Stomach (tissue), 8 donors: ENCODE measurements at regions not wholly inside any gene's neighbourhood (a gene's known extent, or its start where the extent isn't known, plus 50 kb on each side); places are given as distances from the start of the nearest gene placed in this dataset.

Experiments used
- DNase-seq, 2 donors: peaks; one replicate each; pipeline versions ENCODE4 v3.0.0 to v3.0.0-alpha.2; 2013 to 2019
- H3K27ac ChIP-seq, 5 donors: fragments of 200-600 bp in 4 of 5; sonication (generic) in 4 of 5; one replicate each; pipeline ENCODE4 v1.5.1; 2013 to 2019; ENCODE audit warnings: mild to moderate bottlenecking in 1 of 5, moderate library complexity in 1 of 5
- H3K27me3 ChIP-seq, 3 donors: fragments of 200-600 bp; sonication (generic); one replicate each; pipeline ENCODE4 v1.5.1; 2017 to 2019; ENCODE audit warnings: mixed run types in 1 of 3
- H3K36me3 ChIP-seq, 4 donors: fragments of 200-600 bp; sonication (generic); 1 replicate in 3 of 4; 2 replicates in 1 of 4; pipeline ENCODE4 v1.5.1; 2016 to 2019
- H3K4me1 ChIP-seq, 4 donors: fragments of 200-600 bp; sonication (generic); one replicate each; pipeline ENCODE4 v1.5.1; 2016 to 2019
- H3K4me3 ChIP-seq, 4 donors: fragments of 200-600 bp; sonication (generic) in 3 of 4; one replicate each; pipeline ENCODE4 v1.5.1; 2016 to 2019; ENCODE audit warnings: mild to moderate bottlenecking in 1 of 4
- H3K9me3 ChIP-seq, 4 donors: fragments of 200-600 bp; sonication (generic); one replicate each; pipeline ENCODE4 v1.5.1; 2016 to 2019
- CTCF ChIP-seq, 7 experiments: fragments of 450-650 bp in 4 of 7; fragments of 200-600 bp in 3 of 7; sonication (generic) in 3 of 7; IDR thresholded peaks; one replicate each; pipeline ENCODE4 v1.5.1; 2016 to 2019; ENCODE audit warnings: antibody characterized with exemption in 7 of 7, control low read depth in 2 of 7, mild to moderate bottlenecking in 1 of 7
- EP300 ChIP-seq: sonication (generic); formaldehyde crosslinking; IDR thresholded peaks from one replicate; pipeline ENCODE4 v1.6.1; 2017; ENCODE audit warnings: antibody characterized with exemption
- POLR2A ChIP-seq, 4 donors: fragments of 450-650 bp; IDR thresholded peaks; one replicate each; pipeline ENCODE4 v1.6.1; 2016; ENCODE audit warnings: antibody characterized with exemption in 4 of 4, control low read depth in 2 of 4, mild to moderate bottlenecking in 1 of 4, moderate library complexity in 1 of 4
- POLR2AphosphoS5 ChIP-seq, 3 donors: sonication (generic); formaldehyde crosslinking; IDR thresholded peaks; one replicate each; pipeline ENCODE4 v1.6.1; 2016; ENCODE audit warnings: antibody characterized with exemption in 3 of 3
- WGBS, 5 donors: extraction: QIAGEN DNeasy Blood & Tissue Kit in 3 of 5; methylation state at CpG; one replicate each; pipeline versions ENCODE4 v1.1.5 to v1.1.7; 2013 to 2018; 5-methylcytosine and 5-hydroxymethylcytosine counted together
- intact Hi-C: fragments of 100-400 bp; cut with DNase I; formaldehyde crosslinking; loops from one replicate; pipeline ENCODE4 v1.15.1; 2023; ENCODE audit warnings: low total_unique reads
- donor health status: healthy with polysubstance abuse.
- donor health status: Bipolar disorder and iron deficiency.
- donor health status: healthy.

- intact Hi-C loops: no loop called here
- H3K9me3 ChIP-seq: no peaks in the 10 kb centered on the region
- no peaks in the 10 kb centered on the region for H3K36me3 ChIP-seq
- WGBS, 5 donors: 44 to 55% (median 51%) methylated on average over 7 of the region's 7 CpGs
- H3K27ac ChIP-seq: peak overlapping the region; percentile 60 to 79 (median 71)
- no peaks in the 10 kb centered on the region for H3K27me3 ChIP-seq
- peaks cover 16 to 61% (median 47%) of the 10 kb centered on the region in 4 donors for H3K4me1 ChIP-seq
- peak in 2 of 3 donors; percentile 48 to 55 for TF ChIP-seq POLR2AphosphoS5 (IDR thresholded peaks at IDR 0.05)
- TF ChIP-seq EP300: peak; percentile 72
- no peak for TF ChIP-seq CTCF (IDR thresholded peaks at IDR 0.05)
- no peak for TF ChIP-seq POLR2A (IDR thresholded peaks at IDR 0.05)
- no peak for DNase-seq
- H3K4me3 ChIP-seq: no peak overlapping the region
Observed at GRCh38 chr1:182196897-182197870, 135.7 kb upstream of the ZNF648 start.

- Histone ChIP-seq H3K9me3 (no peaks in the 10 kb centered on the region), H3K4me3 (no peak overlapping the region), H3K4me1 (peaks cover 22 to 61% (median 46%) of the 10 kb centered on the region in 4 donors), H3K27me3 (no peaks in the 10 kb centered on the region), H3K36me3 (no peaks in the 10 kb centered on the region), H3K27ac (no peak overlapping the region)
- no peak for DNase-seq
- TF ChIP-seq POLR2A (IDR thresholded peaks at IDR 0.05) (no peak), POLR2AphosphoS5 (IDR thresholded peaks at IDR 0.05) (no peak), CTCF (IDR thresholded peaks at IDR 0.05) (no peak), EP300 (no peak)
- intact Hi-C loops: no loop called here
- WGBS, 5 donors: 64 to 84% (median 72%) methylated on average over 1 of the region's 1 CpG
Observed at GRCh38 chr1:182195733-182196132, 134.2 kb upstream of the ZNF648 start.

GRCh38 chr1:182193908-182194550, 132.5 kb upstream of the ZNF648 start:
- 85 to 89% (median 87%) methylated on average over 4 of the region's 4 CpGs for WGBS, 5 donors
- Histone ChIP-seq H3K27me3 (no peaks in the 10 kb centered on the region), H3K36me3 (no peaks in the 10 kb centered on the region), H3K4me3 (no peak overlapping the region), H3K4me1 (peaks cover 14 to 44% (median 33%) of the 10 kb centered on the region in 4 donors), H3K27ac (peak overlapping the region in 3 of 5 donors; percentile 13 to 55 (median 27)), H3K9me3 (no peaks in the 10 kb centered on the region)
- no peak for DNase-seq
- intact Hi-C loops: no loop called here
- TF ChIP-seq POLR2AphosphoS5 (IDR thresholded peaks at IDR 0.05) (peak; percentile 49 to 69 (median 53)), EP300 (no peak)

GRCh38 chr1:182192966-182193365, 131.5 kb upstream of the ZNF648 start:
- Histone ChIP-seq H3K27me3 (no peaks in the 10 kb centered on the region), H3K4me3 (no peak overlapping the region), H3K9me3 (no peaks in the 10 kb centered on the region), H3K36me3 (no peaks in the 10 kb centered on the region), H3K4me1 (peaks cover 9 to 34% (median 22%) of the 10 kb centered on the region in 4 donors), H3K27ac (peak overlapping the region in 2 of 5 donors; percentile 9 to 48)
- DNase-seq: no peak
- intact Hi-C loops: no loop called here
- TF ChIP-seq POLR2AphosphoS5 (IDR thresholded peaks at IDR 0.05): no peak
- no peak for TF ChIP-seq CTCF (IDR thresholded peaks at IDR 0.05)
- no peak for TF ChIP-seq POLR2A (IDR thresholded peaks at IDR 0.05)
- no peak for TF ChIP-seq EP300
- WGBS, 5 donors: 92 to 100% (median 96%) methylated on average over 4 of the region's 4 CpGs
